A673 (cell line): ENCODE measurements at regions not wholly inside any gene's neighbourhood (a gene's known extent, or its start where the extent isn't known, plus 50 kb on each side); places are given as distances from the start of the nearest gene placed in this dataset.

Experiments
- BruUV-seq: library from RNA; stranded (reverse); fragments of 400-500 nt; replicated peaks from 2 replicates; lab custom pipeline; 2021; lab: Mats Ljungman, UMichigan
- CTCF ChIA-PET: fragments of 300-600 bp; sonication (Branson Sonifier 250); formaldehyde crosslinking; loops from one replicate; lab custom pipeline; 2022; ENCODE audit warnings: antibody characterized with exemption; lab: Charles Lee
- POLR2A ChIA-PET: fragments of 300-600 bp; sonication (Branson Sonifier 250); formaldehyde crosslinking; loops from one replicate; lab custom pipeline; 2022; ENCODE audit warnings: antibody characterized with exemption; ENCODE audit not compliant: low non-redundant PET; lab: Charles Lee
- DNase-seq: peaks from one replicate; pipeline ENCODE4 v3.0.0-alpha.2; 2015; ENCODE audit warnings: low spot score
- H3K27ac ChIP-seq: fragments of 200-600 bp; sonication (generic); 2 replicates; pipeline ENCODE4 v1.5.1; 2016; ENCODE audit warnings: mixed run types, low read depth, mild to moderate bottlenecking, mixed read lengths, antibody characterized with exemption, low read length; ENCODE audit not compliant: poor library complexity, severe bottlenecking
- H3K27me3 ChIP-seq: fragments of 200-600 bp; sonication (generic); replicated peaks from 2 replicates; pipeline ENCODE4 v1.6.1; 2017; ENCODE audit warnings: mixed run types, low read depth, mild to moderate bottlenecking, mixed read lengths, antibody characterized with exemption, low read length; ENCODE audit not compliant: insufficient read depth, poor library complexity
- H3K36me3 ChIP-seq: fragments of 200-600 bp; sonication (generic); 2 replicates; pipeline ENCODE4 v1.6.1; 2016; ENCODE audit warnings: mixed run types, mild to moderate bottlenecking, mixed read lengths, antibody characterized with exemption, low read length; ENCODE audit not compliant: insufficient read depth, poor library complexity, severe bottlenecking
- H3K4me1 ChIP-seq: fragments of 200-600 bp; sonication (generic); 2 replicates; pipeline ENCODE4 v1.6.1; 2017; ENCODE audit warnings: mixed run types, mild to moderate bottlenecking, mixed read lengths, antibody characterized with exemption, low read length; ENCODE audit not compliant: insufficient read depth, poor library complexity, severe bottlenecking
- H3K4me3 ChIP-seq: fragments of 200-600 bp; sonication (generic); 2 replicates; pipeline ENCODE4 v1.5.1; 2016; ENCODE audit warnings: low read depth, mixed run types, mild to moderate bottlenecking, mixed read lengths, low read length; ENCODE audit not compliant: poor library complexity, severe bottlenecking
- H3K9me3 ChIP-seq: fragments of 200-600 bp; sonication (generic); 2 replicates; pipeline ENCODE4 v1.6.1; 2016; ENCODE audit warnings: mixed run types, low read depth, mild to moderate bottlenecking, mixed read lengths, antibody characterized with exemption, low read length; ENCODE audit not compliant: poor library complexity, severe bottlenecking
- CTCF ChIP-seq: fragments of 300-800, 200-600 bp; sonication (generic); conservative IDR thresholded peaks from 2 replicates; pipeline ENCODE4 v1.5.1; 2017; ENCODE audit warnings: low read depth, mild to moderate bottlenecking, antibody characterized with exemption, low read length, moderate library complexity, mixed read lengths
- EZH2 ChIP-seq: fragments of 200-600 bp; sonication (generic); IDR thresholded peaks from 2 replicates; pipeline ENCODE4 v1.6.1; 2017; ENCODE audit warnings: borderline replicate concordance, low read depth, mild to moderate bottlenecking, mixed read lengths, antibody characterized with exemption, low read length; ENCODE audit not compliant: poor library complexity, severe bottlenecking
- intact Hi-C: fragments of 100-400 bp; cut with micrococcal nuclease; formaldehyde crosslinking; loops from one replicate; pipeline ENCODE4 v1.10.0; 2022; ENCODE audit not compliant: unreplicated experiment

GRCh38 chr12:93977081-93977480, 171.3 kb upstream of the PLXNC1 start:
- H3K27me3 ChIP-seq: no peaks in the 10 kb centered on the region
- no TSS peak for BruUV-seq
- intact Hi-C loops: loop anchor here (5.0 kb wide), 1 partner anchor 210 kb away; no protein-coding TSS in a partner anchor
- ChIA-PET POLR2A (no interaction called here), CTCF (no interaction called here)
- no peak for TF ChIP-seq EZH2
- no peak for TF ChIP-seq CTCF
- H3K4me3 ChIP-seq: no peak overlapping the region
- H3K9me3 ChIP-seq: no peaks in the 10 kb centered on the region
- H3K36me3 ChIP-seq: no peaks in the 10 kb centered on the region
- no peak for DNase-seq
- H3K27ac ChIP-seq: no peak overlapping the region
- no peaks in the 10 kb centered on the region for H3K4me1 ChIP-seq

- TF ChIP-seq EZH2 (no peak), CTCF (no peak)
- no TSS peak for BruUV-seq
- Histone ChIP-seq H3K27ac (no peak overlapping the region), H3K9me3 (no peaks in the 10 kb centered on the region), H3K4me3 (no peak overlapping the region), H3K36me3 (no peaks in the 10 kb centered on the region), H3K4me1 (no peaks in the 10 kb centered on the region), H3K27me3 (no peaks in the 10 kb centered on the region)
- intact Hi-C loops: loop anchor here (5.0 kb wide), 1 partner anchor 211 kb away; no protein-coding TSS in a partner anchor
- ChIA-PET CTCF (no interaction called here), POLR2A (no interaction called here)
- no peak for DNase-seq
Measured at GRCh38 chr12:93978553-93978952, 169.8 kb upstream of the PLXNC1 start.

GRCh38 chr12:93979189-93979588, 169.2 kb upstream of the PLXNC1 start:
- no peaks in the 10 kb centered on the region for H3K36me3 ChIP-seq
- TF ChIP-seq CTCF (peak; percentile 48), EZH2 (no peak)
- DNase-seq: no peak
- H3K27me3 ChIP-seq: no peaks in the 10 kb centered on the region
- H3K4me1 ChIP-seq: no peaks in the 10 kb centered on the region
- no TSS peak for BruUV-seq
- intact Hi-C loops: loop anchor here (5.0 kb wide), 1 partner anchor 212 kb away; no protein-coding TSS in a partner anchor
- H3K4me3 ChIP-seq: no peak overlapping the region
- H3K9me3 ChIP-seq: no peaks in the 10 kb centered on the region
- CTCF ChIA-PET: no interaction called here
- POLR2A ChIA-PET: no interaction called here
- H3K27ac ChIP-seq: no peak overlapping the region
